ENCODE measurements at regions not wholly inside any gene's neighbourhood (a gene's known extent, or its start where the extent isn't known, plus 50 kb on each side); places are given as distances from the start of the nearest gene placed in this dataset.
A peak's percentile ranks its signal among the peaks of the same experiment; 100 is the strongest.
"Not testable (repeated sequence)": the region's sequence is repeated elsewhere in the genome, so short reads cannot be mapped to it uniquely, and the experiment has no call there.

DNA sequence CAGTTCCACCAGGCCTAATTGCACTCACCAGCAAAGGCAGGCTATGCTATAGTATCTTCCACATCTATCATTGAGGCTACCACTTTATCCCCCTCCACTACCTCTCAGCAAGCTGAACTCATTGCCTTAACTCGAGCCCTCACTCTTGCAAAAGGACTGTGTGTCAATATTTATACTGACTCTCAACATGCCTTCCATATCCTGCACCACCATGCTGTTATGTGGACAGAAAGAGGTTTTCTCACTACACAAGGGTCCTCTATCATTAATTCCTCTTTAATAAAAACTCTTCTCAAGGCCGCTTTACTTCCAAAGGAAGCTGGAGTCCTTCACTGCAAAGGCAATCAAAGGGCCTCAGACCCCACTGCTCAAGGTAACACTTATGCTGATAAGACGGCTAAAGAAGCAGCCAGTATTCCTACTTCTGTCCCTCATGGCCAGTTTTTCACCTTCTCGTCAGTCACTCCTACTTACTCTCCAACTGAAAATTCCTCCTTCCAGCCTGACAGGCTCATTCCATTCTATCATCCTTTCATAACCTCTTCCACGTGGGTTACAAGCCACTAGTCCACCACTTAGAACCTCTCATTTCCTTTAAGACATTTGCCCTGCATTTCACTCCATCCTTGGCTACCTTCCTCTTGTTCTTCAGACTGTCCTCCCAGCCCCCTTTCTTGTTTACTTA lies 1110.9 kb upstream of the TMEM132C start:
- DNase-seq (ENCODE audit: low read depth in 4 of 4, low spot score in 3 of 4), result not testable (repeated sequence)

DNA sequence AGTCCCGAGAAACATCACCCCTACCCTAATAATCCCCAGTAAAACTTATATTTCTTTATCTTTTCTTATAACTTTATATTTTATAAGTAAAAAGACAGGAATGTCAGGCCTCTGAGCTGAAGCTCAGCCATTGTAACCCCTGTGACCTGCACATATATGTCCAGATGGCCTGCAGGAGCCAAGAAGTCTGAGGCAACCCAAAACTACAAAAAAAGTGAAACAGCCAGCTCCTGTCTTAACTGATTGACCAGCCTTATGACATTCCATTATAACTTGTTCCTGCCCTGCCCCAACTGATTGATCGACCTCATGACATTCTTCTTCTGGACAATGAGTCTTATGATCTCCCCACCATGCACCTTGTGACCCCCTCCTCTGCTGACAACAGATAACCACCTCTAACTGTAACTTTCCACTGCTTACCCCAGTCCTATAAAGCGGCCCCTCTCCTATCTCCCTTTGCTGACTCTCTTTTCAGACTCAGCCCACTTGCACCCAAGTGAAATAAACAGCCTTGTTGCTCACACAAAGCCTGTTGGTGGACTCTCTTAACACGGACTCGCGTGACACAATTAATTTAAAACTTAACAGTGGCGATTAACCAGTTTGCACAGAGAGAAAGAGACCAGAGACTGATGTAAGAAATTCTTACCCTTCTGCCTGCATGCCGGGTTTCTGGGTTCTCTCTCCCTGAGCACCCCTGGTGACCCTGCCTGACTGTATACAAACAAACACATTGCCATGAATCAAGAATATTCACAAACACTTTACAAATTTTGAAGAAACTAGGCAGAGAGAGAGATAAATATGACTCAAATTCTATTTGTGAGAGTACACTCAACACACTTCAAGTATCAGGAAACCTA lies 1109.2 kb upstream of the TMEM132C start:
- not testable (repeated sequence) for DNase-seq (ENCODE audit: low read depth in 4 of 4, low spot score in 3 of 4)

DNA sequence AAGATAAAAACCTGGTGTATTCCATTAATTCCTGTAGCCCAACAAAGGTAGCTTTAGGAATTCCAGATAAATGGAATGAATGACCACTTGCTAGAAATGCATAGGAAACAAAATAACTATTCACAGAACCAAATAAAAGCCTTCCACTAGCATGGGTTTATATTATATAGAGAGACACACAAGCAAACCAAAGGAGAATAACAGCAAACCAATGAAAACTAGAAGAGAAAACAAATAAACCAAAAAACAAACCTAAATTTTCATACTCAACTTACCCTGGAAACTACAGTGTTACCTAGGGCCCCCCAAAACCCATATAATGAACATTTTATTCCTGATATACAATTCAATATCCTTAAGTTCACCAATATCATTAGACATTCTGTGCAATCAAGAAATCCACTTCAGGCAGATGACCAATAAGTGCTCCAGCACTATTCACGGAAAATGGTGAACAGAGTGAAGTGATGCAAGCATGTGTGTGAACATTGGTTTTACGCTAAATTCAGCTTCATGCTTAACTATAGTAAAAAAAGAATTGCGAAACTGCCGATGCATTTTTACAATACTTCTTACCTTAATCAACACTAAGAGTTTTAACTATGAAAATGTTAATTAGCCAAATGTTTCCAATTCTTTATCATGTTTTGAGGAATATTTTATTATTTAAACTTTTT lies 1108.4 kb upstream of the TMEM132C start:
- DNase-seq (ENCODE audit: low read depth in 4 of 4, low spot score in 3 of 4), result no peak

DNA sequence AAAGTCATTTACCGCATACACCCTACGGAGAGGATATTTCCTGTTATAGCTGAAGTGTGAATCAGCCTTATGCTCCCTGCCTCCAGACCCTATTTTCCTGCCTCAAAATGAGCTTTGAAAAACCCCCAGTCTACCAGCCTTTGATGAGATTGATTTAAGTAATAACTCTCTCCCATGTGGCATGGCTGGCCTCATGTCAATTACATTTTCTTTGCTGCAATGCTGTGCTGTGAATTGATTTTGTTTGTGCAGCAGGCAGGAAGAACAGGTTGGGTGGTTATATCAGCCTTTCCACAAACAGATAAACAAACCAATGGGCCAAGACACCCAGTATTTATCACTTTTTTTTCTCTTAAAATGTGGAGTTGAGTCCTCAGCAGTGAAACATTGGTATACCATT lies 1105.5 kb upstream of the TMEM132C start:
- no peak for DNase-seq (ENCODE audit: low read depth in 4 of 4, low spot score in 3 of 4)

DNA sequence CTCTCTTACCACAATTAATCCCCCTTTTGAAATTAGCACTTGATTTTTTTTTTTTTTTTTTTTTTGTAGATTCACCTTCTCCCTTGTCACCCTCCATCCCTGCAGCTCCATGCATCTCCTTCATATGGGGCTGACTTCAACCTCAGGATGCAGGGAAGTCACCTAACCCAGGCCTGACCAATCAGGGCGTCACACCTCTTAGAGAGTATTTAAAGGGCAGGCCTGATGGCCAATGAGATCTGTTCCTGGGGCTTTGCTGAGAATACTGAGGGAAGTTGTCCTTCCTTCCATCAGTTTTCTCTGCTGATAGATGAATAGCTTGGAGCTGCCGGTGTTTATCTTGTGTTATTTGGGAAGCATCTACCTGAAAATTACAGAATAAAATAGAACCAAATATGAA lies 1104.7 kb upstream of the TMEM132C start:
- DNase-seq (ENCODE audit: low read depth in 4 of 4, low spot score in 3 of 4), result no peak

DNA sequence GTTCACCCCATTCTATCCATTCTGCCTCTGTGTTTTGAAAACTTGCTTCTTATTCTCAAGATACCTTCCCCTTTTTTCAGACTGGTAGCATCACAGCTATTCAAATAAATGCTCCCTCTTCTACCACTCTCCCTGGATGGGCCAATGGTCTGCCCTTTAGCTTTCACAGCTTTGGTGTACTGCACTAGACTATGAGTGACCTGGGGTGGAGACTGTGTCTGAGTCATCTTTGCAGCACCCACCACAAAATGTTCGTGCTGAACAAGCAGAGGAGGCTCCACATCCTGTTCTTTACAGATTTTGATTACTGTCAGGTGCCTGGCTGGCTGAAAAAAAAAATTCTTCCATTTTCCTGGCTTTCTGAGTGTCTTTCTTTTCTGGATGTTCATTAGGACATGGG lies 1104.1 kb upstream of the TMEM132C start:
- DNase-seq (ENCODE audit: low read depth in 4 of 4, low spot score in 3 of 4), result no peak

DNA sequence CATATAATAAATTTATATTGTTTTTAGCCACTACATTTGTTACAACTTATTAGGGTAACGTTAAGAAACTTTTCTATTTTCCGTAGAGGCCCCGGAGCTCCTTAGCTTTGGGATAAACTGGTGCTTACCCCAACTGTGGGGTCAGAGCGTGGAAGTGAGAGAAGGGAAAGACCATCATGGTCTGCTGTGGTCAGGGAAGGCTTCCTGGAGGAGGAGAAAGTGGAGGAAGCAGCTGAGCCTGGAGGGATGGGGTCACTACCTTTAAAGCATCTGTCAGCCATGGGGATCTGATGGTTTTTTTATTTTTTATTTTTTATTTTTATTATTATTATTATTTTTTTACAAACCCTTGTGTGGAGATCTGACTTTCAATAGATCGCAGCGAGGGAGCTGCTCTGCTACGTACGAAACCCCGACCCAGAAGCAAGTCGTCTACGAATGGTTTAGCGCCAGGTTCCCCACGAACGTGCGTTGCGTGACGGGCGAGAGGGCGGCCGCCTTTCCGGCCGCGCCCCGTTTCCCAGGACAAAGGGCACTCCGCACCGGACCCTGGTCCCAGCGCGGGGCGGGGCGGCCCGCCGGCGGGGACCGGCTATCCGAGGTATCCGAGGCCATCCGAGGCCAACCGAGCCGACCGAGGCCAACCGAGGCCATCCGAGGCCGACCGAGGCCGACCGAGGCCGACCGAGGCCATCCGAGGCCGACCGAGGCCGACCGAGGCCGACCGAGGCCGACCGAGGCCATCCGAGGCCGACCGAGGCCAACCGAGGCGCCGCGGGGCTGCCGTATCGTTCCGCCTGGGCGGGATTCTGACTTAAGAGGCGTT lies 1101.2 kb upstream of the TMEM132C start:
- DNase-seq (ENCODE audit: low read depth in 4 of 4, low spot score in 3 of 4), result peak; percentile 49 to 63 (median 57)

DNA sequence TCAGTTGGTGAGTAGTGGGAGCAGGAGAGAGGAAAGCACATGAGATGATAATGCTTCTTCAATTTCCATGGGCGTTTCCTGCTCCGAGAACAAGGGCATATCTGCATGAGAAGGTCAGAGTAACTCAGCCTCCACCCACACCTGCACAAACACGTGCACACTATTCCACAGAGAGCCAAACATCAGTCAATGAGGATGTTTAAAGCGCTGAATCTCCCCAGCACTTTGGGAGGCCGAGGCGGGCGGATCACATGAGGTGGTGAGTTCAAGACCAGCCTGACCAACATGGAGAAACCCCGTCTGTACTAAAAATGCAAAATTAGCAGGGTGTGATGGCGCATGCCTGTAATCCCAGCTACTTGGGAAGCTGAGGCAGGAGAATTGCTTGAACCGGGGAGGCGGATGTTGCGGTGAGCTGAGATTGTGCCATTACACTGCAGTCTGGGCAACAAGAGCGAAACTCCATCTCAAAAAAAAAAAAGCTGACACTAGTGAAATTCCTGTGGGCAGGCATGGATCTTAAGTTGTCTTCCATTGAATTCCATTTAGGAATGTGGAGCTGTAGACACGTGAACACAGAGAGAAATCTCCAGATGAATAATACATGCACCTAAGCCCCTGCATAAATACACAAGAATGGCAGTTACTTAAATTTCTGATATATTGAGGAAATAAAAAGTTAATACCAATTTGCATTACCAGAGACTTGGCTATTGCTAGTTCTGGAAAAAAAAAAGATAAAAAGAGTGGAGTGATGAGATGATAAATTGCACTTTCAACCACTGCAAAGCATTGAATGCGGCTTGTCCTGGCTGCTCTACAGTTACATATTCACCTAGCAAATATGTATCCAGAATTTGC lies 1097.4 kb upstream of the TMEM132C start:
- no peak for DNase-seq (ENCODE audit: low read depth in 4 of 4, low spot score in 3 of 4)

DNA sequence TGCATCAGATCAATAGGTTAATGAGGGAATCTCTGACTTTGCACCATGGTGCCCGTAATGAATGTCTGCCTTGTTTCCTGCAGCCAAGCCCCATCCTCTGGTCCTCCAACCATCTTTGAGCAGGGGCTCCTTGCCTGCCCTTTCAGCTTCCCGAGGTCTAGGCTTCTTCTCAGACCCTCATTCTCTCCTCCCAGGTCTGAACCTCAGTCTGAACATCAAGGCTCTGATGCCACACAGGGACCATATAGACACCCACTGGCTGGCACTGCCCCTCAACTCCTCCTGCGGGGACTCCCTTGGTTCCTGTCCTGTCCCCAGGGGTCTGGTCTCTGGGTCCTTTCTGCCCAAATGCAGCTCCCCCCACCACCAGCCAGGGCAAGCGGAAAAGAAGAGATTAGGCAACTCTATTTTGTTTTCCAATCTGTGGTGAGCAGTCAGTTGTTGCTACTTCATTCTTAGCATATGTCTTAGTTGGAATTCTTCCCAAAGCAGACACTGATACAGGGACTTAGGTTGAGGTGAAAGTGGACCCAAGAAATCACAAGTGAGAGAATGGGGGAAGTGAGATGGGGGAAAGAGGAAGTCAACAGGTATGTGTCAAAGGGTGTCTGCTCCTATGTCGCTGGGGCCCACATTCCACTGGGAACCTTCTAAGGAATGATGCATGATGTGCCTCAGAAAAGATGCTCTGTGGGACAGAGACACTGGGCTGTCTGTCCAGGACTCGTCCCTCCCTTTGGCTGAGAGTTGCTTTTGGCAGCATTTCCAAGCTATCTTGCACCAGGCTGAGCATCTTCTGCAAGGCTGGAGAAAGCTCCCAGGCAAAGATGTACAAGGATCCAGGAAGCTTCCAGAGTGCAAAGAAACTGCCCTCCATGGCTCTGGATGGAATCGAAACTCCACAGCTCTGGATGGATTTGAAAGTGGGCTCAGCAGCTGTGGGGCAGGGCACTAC lies 1096.5 kb upstream of the TMEM132C start:
- DNase-seq (ENCODE audit: low read depth in 4 of 4, low spot score in 3 of 4), result no peak

DNA sequence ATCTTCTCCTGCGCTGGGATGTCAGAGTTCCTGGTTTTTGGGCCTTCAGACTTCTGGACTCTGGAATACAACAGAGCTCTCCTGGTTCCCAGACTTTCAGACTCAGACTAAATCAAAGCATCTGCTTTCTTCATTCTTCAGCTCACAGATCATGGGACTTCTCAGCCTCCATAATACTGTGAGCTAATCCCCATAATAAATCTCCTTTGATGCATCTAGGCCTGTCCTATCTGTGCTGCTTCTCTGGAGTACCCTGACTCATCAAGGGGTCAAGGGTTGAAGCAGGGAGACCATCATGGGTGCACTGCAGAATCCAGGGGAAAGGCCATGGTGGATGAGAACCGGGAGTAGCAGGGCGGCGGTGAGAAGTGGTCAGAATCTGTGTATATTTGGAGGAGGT lies 1094.1 kb upstream of the TMEM132C start:
- no peak for DNase-seq (ENCODE audit: low read depth in 4 of 4, low spot score in 3 of 4)

DNA sequence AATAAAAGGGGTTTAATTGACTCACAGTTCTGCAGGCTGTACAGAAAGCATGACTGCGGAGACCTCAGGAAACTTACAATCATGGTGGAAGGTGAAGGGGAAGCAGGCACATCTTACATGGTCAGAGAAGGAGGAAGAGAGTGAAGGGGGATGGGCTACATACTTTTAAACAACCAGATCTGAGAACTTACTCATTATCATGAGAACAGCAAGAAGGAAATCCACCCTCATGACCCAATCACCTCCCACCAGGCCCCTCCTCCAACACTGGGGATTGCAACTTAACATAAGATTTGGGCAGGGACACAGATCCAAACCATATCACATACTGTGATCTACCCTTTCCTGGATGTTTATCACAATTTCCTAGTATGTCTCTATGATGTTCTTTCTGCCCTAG lies 1093.0 kb upstream of the TMEM132C start:
- not testable (repeated sequence) for DNase-seq (ENCODE audit: low read depth in 4 of 4, low spot score in 3 of 4)

DNA sequence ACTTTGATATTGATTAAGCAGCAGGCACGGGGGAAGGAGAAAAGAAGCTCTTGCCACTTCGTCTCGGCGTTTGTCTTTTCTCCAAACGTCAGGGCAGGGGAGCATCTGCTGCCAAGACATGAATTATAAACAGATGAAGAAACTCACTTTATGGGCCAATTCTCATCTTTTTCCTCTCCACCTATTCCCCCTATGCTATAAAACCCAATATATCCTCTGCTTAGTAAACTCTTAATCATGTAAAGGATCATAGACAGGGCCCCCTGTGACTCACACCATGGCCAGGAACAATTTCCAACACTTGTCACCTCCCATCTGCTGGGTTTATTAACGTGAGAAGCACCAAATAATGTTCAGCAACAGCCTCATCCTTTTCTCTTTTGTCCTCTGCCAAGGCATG lies 1092.1 kb upstream of the TMEM132C start:
- no peak for DNase-seq (ENCODE audit: low read depth in 4 of 4, low spot score in 3 of 4)

DNA sequence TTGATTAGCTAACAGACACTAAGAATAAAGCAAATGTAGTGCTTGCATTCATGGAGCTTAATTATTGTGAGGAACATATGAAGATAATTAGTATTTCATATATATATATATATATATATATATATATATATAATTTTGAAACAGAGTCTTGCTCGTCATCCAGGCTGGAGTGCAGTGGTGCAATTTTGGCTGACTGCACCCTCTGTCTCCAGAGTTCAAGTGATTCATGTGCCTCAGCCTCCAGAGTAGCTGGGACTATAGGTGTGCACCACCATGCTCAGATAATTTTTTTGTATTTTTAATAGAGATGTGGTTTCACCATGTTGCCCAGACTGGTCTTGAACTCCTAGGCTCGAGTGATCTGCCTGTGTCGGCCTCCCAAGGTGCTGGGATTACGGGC lies 1091.6 kb upstream of the TMEM132C start:
- DNase-seq (ENCODE audit: low read depth in 4 of 4, low spot score in 3 of 4), result no peak

DNA sequence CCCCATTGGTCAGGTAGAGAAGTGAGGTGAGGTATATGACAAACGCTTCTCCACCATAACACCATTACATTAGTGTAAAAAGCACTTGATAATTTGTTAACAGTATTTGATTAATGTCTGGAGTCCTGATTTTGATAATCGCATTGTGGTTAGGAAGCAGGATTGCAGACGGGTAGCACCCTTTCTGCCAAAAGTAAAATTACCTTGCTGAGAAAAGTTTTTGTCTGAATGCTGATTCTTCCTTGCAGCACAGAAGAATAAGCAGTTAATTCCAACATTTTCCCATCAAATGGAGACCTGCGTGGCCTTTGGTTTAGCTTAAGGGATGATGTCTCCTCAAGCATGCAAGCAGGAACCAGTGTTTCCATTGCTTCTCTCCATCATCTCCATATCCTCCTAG lies 1090.2 kb upstream of the TMEM132C start:
- DNase-seq (ENCODE audit: low read depth in 4 of 4, low spot score in 3 of 4), result no peak

DNA sequence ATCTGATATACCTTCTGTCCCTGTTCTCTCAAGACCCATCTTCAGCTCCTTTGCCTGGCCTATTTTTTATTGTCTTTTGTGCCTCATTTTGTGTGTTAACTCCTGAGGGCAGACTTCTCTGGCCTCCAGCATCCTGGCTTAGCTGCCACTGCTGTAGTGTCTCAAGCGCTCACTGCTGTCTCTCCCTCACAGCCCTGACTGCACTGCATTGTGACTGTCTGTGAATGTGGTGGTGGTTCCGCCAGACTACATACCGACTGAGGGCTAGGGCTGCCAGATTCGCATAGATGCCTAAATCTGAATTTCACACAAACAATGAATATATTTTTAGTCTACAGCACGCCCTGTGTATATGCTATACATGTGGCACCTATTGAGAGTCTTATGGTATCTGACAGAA lies 1088.9 kb upstream of the TMEM132C start:
- DNase-seq (ENCODE audit: low read depth in 4 of 4, low spot score in 3 of 4), result no peak

DNA sequence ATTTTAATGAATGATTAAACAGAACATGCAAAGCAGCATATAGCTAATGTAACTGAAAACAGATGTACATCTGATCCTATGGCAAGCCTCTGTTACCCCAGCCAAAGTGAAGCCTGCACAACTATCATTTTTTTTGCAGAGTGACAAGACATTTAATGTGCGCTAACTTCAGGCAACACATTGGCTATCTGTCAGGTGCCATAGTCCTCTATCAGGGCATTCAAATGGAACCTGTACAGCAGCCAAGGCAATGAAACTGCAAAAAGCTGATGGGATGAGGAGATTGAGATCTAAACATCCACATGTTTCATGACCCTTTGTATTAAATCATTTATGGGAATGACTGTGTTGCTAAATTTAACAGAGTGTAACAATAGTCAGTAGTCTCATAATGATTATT lies 1088.5 kb upstream of the TMEM132C start:
- no peak for DNase-seq (ENCODE audit: low read depth in 4 of 4, low spot score in 3 of 4)

DNA sequence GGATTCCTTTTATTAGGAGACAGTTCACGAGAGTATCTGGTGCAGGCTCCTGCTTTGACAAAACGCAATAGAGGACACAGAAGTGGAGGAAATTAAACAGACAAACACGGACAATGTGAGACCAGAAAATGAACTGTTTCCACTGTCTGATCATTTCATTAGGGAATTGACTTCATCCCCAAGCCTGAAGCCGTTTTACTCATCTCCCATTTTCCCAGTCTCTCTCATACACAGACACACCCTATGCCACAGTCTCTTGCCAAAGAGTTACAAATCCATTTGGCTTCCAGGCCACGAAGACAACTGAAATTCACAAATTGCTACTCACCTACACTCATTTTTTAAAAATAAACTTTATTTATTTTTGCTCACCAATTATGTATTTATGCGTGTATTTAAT lies 1087.8 kb upstream of the TMEM132C start:
- DNase-seq (ENCODE audit: low read depth in 4 of 4, low spot score in 3 of 4), result no peak

DNA sequence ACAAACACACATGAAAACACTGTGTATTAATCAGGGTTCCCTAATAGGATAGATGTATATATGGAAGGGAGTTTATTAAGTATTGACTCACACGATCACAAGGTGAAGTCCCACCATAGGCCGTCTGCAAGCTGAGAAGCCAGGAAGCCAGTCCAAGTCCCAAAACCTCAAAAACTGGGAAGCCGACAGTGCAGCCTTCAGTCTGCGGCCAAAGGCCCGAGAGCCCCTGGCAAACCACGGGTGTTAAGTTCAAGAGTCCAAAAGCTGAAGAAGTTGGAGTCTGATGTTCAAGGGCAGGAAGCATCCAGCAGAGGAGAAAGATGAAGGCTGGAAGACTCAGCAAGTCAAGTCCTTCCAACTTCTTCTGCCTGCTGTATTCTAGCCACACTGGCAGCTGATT lies 1085.0 kb upstream of the TMEM132C start:
- no peak for DNase-seq (ENCODE audit: low read depth in 4 of 4, low spot score in 3 of 4)

DNA sequence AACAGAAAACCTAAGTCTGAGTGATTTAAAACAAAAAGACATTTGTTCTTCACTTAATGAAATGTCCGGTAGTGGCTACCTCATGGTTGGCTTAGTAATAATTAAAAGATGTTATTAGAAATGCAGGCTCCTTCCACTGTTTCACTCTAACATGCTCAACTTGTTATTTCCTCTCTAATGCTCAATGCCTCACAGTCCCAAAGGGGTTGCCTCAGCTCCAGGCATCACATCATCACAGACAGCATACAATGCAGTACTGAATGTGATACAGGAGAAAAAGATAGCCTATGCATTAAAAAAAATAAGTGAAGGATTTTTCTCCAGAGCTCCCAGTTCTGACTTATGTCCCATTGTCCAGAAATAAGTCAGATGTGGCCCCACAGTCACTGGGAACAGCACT lies 1077.0 kb upstream of the TMEM132C start:
- no peak for DNase-seq (ENCODE audit: low read depth in 4 of 4, low spot score in 3 of 4)

All from right renal pelvis (tissue), 4 donors.